HepG2 (cell line): ENCODE measurements at regions not wholly inside any gene's neighbourhood (a gene's known extent, or its start where the extent isn't known, plus 50 kb on each side); places are given as distances from the start of the nearest gene placed in this dataset.

Experiments
- ATAC-seq: fragments of 200-7000 bp; cut with Tn5 transposase; 3 replicates; pipeline ENCODE4 v1.9.1; 2020; ENCODE audit warnings: mild to moderate bottlenecking, moderate library complexity
- BruUV-seq: library from RNA; stranded (reverse); fragments of 400-500 nt; replicated peaks from 2 replicates; lab custom pipeline; 2021; lab: Mats Ljungman, UMichigan
- CTCF ChIA-PET: fragments of 300-600 bp; formaldehyde crosslinking; extraction: SDS; loops from one replicate; lab custom pipeline; 2021; ENCODE audit warnings: low total read pairs, inconsistent platforms, low intra/inter-chr PET ratio; lab: Yijun Ruan, JAX
- POLR2A ChIA-PET: fragments of 350-600 bp; sonication (Branson Sonifier 250); formaldehyde crosslinking; loops from one replicate; lab custom pipeline; 2020; ENCODE audit warnings: antibody characterized with exemption, inconsistent platforms; lab: Yijun Ruan, JAX
- DNase-seq: peaks from one replicate; pipeline ENCODE4 v3.0.0-alpha.2; 2015; ENCODE audit warnings: low spot score
- FAIRE-seq: peaks from 3 replicates; lab custom pipeline; 2011; peaks lifted over from hg19 to GRCh38; lab: Jason Lieb, UNC
- H2AFZ ChIP-seq: one replicate; pipeline ENCODE4 v1.6.1; 2011; ENCODE audit warnings: low read length, inconsistent platforms
- H3K27ac ChIP-seq: fragments of 300-600 bp; 3 replicates; pipeline ENCODE4 v1.8.0; 2011; ENCODE audit warnings: mixed run types, mild to moderate bottlenecking, mixed read lengths, low read length, inconsistent platforms; ENCODE audit not compliant: insufficient read depth; ENCODE audit errors: extremely low read length
- H3K27me3 ChIP-seq, 2 experiments: fragments of 200-600 bp in 1 of 2; 2 replicates in 1 of 2; 3 replicates in 1 of 2; pipeline versions ENCODE4 v1.6.0 to v1.8.0; 2011; ENCODE audit warnings: low read length in 2 of 2, mild to moderate bottlenecking in 2 of 2, moderate library complexity in 2 of 2, inconsistent platforms in 1 of 2; ENCODE audit not compliant: insufficient read depth in 2 of 2, control insufficient read depth in 1 of 2
- H3K36me3 ChIP-seq, 2 experiments: fragments of 200-600 bp in 1 of 2; replicated peaks in 1 of 2; 2 replicates in 1 of 2; 3 replicates in 1 of 2; pipeline versions ENCODE4 v1.5.1 to v1.8.0; 2011; ENCODE audit warnings: low read length in 2 of 2, inconsistent platforms in 1 of 2; ENCODE audit not compliant: insufficient read depth in 2 of 2, control insufficient read depth in 1 of 2
- H3K4me1 ChIP-seq: 2 replicates; pipeline ENCODE4 v1.5.1; 2012; ENCODE audit warnings: low read length, inconsistent platforms; ENCODE audit not compliant: insufficient read depth
- H3K4me2 ChIP-seq: 2 replicates; pipeline ENCODE4 v1.6.0; 2011; ENCODE audit warnings: low read depth, low read length, inconsistent platforms
- H3K4me3 ChIP-seq, 3 experiments: fragments of 200-600 bp in 1 of 3; sonication (generic), shearing (Covaris generic) in 1 of 3; replicated peaks in 1 of 3; 2 replicates each; pipeline ENCODE4 v1.5.1; 2011 to 2016; ENCODE audit warnings: low read length in 3 of 3, inconsistent platforms in 2 of 3, low read depth in 2 of 3, mild to moderate bottlenecking in 2 of 3, control low read depth in 1 of 3, mixed read lengths in 1 of 3; ENCODE audit not compliant: insufficient read depth in 1 of 3
- H3K79me2 ChIP-seq: one replicate; pipeline ENCODE4 v1.6.1; 2011; ENCODE audit warnings: low read length, inconsistent platforms; ENCODE audit not compliant: insufficient read depth
- H3K9ac ChIP-seq: 2 replicates; pipeline ENCODE4 v1.6.0; 2011; ENCODE audit warnings: mild to moderate bottlenecking, low read depth, low read length, inconsistent platforms; ENCODE audit not compliant: insufficient read depth
- H3K9me3 ChIP-seq: 2 replicates; pipeline ENCODE4 v1.5.1; 2012; ENCODE audit warnings: mild to moderate bottlenecking, low read length
- H4K20me1 ChIP-seq: 2 replicates; pipeline ENCODE4 v1.6.0; 2011; ENCODE audit warnings: inconsistent platforms, mild to moderate bottlenecking, low read length, moderate library complexity; ENCODE audit not compliant: insufficient read depth
- CENPX ChIP-seq: sonication (generic); formaldehyde crosslinking; IDR thresholded peaks from 2 replicates; pipeline ENCODE4 v1.9.0; 2021; ENCODE audit warnings: mild to moderate bottlenecking, missing genetic modification reagents, moderate library complexity
- ETV5 ChIP-seq: IDR thresholded peaks from 2 replicates; pipeline ENCODE4 v1.6.1; 2018; ENCODE audit warnings: missing biosample characterization, missing genetic modification reagents, inconsistent platforms, borderline replicate concordance
- FOSL1 ChIP-seq: sonication (generic); formaldehyde crosslinking; IDR thresholded peaks from 2 replicates; pipeline ENCODE4 v1.9.0; 2021; ENCODE audit warnings: missing genetic modification reagents, borderline replicate concordance
- GTF2F1 ChIP-seq: fragments of 150-350 bp; IDR thresholded peaks from 2 replicates; pipeline ENCODE4 v1.6.1; 2014; ENCODE audit warnings: low read length
- HDAC1 ChIP-seq: sonication (generic); formaldehyde crosslinking; IDR thresholded peaks from 2 replicates; pipeline ENCODE4 v1.5.1; 2020; ENCODE audit warnings: mild to moderate bottlenecking, missing genetic modification reagents
- HHEX ChIP-seq: IDR thresholded peaks from 2 replicates; pipeline ENCODE4 v1.6.1; 2016; ENCODE audit warnings: control low read depth
- HNRNPL ChIP-seq: fragments of 200-400 bp; formaldehyde crosslinking; IDR thresholded peaks from 2 replicates; pipeline ENCODE4 v1.6.1; 2017; ENCODE audit warnings: mild to moderate bottlenecking, low read depth, low read length
- MED13 ChIP-seq: sonication (generic); formaldehyde crosslinking; IDR thresholded peaks from 2 replicates; pipeline ENCODE4 v1.5.0; 2020; ENCODE audit warnings: missing genetic modification reagents
- NCOA2 ChIP-seq: sonication (generic); formaldehyde crosslinking; IDR thresholded peaks from 2 replicates; pipeline ENCODE4 v1.8.0; 2022; ENCODE audit warnings: inconsistent platforms
- SATB2 ChIP-seq: sonication (generic); formaldehyde crosslinking; IDR thresholded peaks from 2 replicates; pipeline ENCODE4 v1.5.0; 2020; ENCODE audit warnings: missing genetic modification reagents
- TBX2 ChIP-seq: sonication (generic); formaldehyde crosslinking; IDR thresholded peaks from 2 replicates; pipeline ENCODE4 v1.5.0; 2020; ENCODE audit warnings: missing genetic modification reagents, mild to moderate bottlenecking, borderline replicate concordance
- ZFP82 ChIP-seq: sonication (generic); formaldehyde crosslinking; IDR thresholded peaks from 2 replicates; pipeline ENCODE4 v1.5.1; 2020; ENCODE audit warnings: mild to moderate bottlenecking, missing genetic modification reagents, borderline replicate concordance
- ZNF251 ChIP-seq: sonication (generic); formaldehyde crosslinking; IDR thresholded peaks from 2 replicates; pipeline ENCODE4 v1.9.0; 2021; ENCODE audit warnings: mild to moderate bottlenecking, missing genetic modification reagents
- ZNF460 ChIP-seq: sonication (generic); formaldehyde crosslinking; IDR thresholded peaks from 2 replicates; pipeline ENCODE4 v1.5.1; 2020; ENCODE audit warnings: missing genetic modification reagents, mild to moderate bottlenecking, borderline replicate concordance
- ZNF468 ChIP-seq: sonication (generic); formaldehyde crosslinking; IDR thresholded peaks from 2 replicates; pipeline ENCODE4 v1.8.0; 2022; ENCODE audit warnings: mild to moderate bottlenecking, moderate library complexity, missing genetic modification reagents
- ZNF839 ChIP-seq: sonication (generic); formaldehyde crosslinking; IDR thresholded peaks from 2 replicates; pipeline ENCODE4 v1.4.0; 2020; ENCODE audit warnings: missing genetic modification reagents, mild to moderate bottlenecking, borderline replicate concordance
- ZNF879 ChIP-seq: sonication (generic); formaldehyde crosslinking; IDR thresholded peaks from 2 replicates; pipeline ENCODE4 v1.8.1; 2023; ENCODE audit warnings: missing genetic modification reagents
- WGBS: methylation state at CpG from one replicate; pipeline ENCODE4 v1.1.6; 2017; ENCODE audit warnings: low lambda C conversion rate; 5-methylcytosine and 5-hydroxymethylcytosine counted together
- in situ Hi-C: cut with HindIII; loops from 2 replicates; pipeline ENCODE4 v1.10.0; 2017; ENCODE audit warnings: low pct_unique_long_range_greater_than_20kb; ENCODE audit not compliant: extremely low pct_ligation_motif_present
- intact Hi-C: fragments of 100-400 bp; cut with micrococcal nuclease; formaldehyde crosslinking; loops from one replicate; pipeline ENCODE4 v1.10.0; 2022; ENCODE audit not compliant: unreplicated experiment
- TF ChIP-seq, protein P1 (sequence below): fragments of 450-650 bp; IDR thresholded peaks from 2 replicates; pipeline ENCODE4 v1.6.1; 2017
- TF ChIP-seq, protein P2 (sequence below): sonication (generic); formaldehyde crosslinking; IDR thresholded peaks from 2 replicates; pipeline ENCODE4 v1.4.0; 2020; ENCODE audit warnings: mild to moderate bottlenecking, missing genetic modification reagents

DNA sequence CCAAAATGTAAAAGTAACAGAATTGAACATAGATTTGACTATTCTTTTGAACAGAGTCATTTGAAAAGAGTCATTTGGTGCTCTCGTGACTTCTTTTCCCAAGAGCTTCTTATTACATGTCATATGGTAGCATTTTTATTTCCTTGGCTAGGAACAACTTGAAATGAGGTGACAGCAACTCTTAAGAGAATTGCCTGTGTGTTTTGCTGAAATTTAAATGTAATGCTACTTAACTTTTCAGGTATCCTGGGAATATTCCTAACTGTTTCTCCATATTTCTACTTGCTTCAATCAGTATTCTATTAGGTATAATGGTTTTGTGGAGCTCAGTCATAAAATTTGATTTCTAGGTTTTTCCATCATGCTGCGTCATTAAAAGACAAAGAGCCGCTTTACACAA is 700.7 kb downstream of the LUZP2 start:
- in situ Hi-C loops = no loop called here

DNA sequence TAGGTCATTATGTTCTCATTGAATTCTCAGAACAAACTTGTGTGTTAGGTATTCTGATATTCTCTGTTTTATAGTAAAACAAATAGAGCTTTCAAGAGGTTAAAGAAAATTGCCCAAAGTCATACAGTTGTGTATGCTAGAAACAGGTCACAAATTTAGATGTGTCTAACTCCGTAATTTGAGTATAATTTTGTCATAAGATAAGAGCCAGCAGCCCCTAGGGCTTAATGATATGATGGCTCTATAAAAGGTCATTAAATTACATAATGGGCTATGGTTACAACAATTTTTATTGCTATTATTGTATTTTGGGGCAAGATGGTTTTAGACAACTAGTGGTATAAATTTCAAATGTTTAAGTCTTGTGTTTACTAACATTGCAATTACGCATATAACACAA is 701.9 kb downstream of the LUZP2 start:
- Histone ChIP-seq H3K4me1 (no peaks in the 10 kb centered on the region), H3K9ac (no peak overlapping the region), H3K79me2 (no peaks in the 10 kb centered on the region), H4K20me1 (no peaks in the 10 kb centered on the region), H3K4me2 (no peak overlapping the region), H3K27ac (no peak overlapping the region), H3K9me3 (peaks cover 13% of the 10 kb centered on the region; the same call in 1 of the 2 replicates), H3K36me3 (no peaks in the 10 kb centered on the region), H3K27me3 (no peaks in the 10 kb centered on the region), H3K4me3 (no peak overlapping the region), H2AFZ (no peak overlapping the region)
- CTCF ChIA-PET = no interaction called here
- POLR2A ChIA-PET = no interaction called here
- no peak for DNase-seq
- in situ Hi-C loops (no loop called here), intact Hi-C loops (no loop called here)
- no peak for ATAC-seq
- BruUV-seq = no TSS peak
- FAIRE-seq = no peak
- 12% methylated on average over 2 of the region's 2 CpGs for WGBS
- no peak for TF ChIP-seq MED13
- no peak for TF ChIP-seq ZNF879 (CRISPR knock-in tag)
- TF ChIP-seq ZNF839 = no peak
- TF ChIP-seq, protein P1, sequence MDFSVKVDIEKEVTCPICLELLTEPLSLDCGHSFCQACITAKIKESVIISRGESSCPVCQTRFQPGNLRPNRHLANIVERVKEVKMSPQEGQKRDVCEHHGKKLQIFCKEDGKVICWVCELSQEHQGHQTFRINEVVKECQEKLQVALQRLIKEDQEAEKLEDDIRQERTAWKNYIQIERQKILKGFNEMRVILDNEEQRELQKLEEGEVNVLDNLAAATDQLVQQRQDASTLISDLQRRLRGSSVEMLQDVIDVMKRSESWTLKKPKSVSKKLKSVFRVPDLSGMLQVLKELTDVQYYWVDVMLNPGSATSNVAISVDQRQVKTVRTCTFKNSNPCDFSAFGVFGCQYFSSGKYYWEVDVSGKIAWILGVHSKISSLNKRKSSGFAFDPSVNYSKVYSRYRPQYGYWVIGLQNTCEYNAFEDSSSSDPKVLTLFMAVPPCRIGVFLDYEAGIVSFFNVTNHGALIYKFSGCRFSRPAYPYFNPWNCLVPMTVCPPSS = no peak
- TF ChIP-seq ZNF468 = no peak
- TF ChIP-seq HNRNPL = no peak
- TF ChIP-seq HDAC1 (CRISPR knock-in tag) = no peak
- no peak for TF ChIP-seq ZFP82
- no peak for TF ChIP-seq HHEX
- TF ChIP-seq NCOA2 (CRISPR knock-in tag) = no peak
- TF ChIP-seq SATB2 = no peak
- no peak for TF ChIP-seq ZNF460 (CRISPR knock-in tag)
- no peak for TF ChIP-seq CENPX
- TF ChIP-seq ZNF251 (CRISPR knock-in tag) = no peak
- TF ChIP-seq ETV5 = no peak
- TF ChIP-seq GTF2F1 = no peak

More for the DNA sequence above, 700.7 kb downstream of the LUZP2 start:
- Histone ChIP-seq H3K4me3 (no peak overlapping the region), H3K9ac (no peak overlapping the region), H3K79me2 (no peaks in the 10 kb centered on the region), H2AFZ (no peak overlapping the region), H4K20me1 (no peaks in the 10 kb centered on the region), H3K4me1 (no peaks in the 10 kb centered on the region), H3K27ac (no peak overlapping the region), H3K36me3 (no peaks in the 10 kb centered on the region), H3K27me3 (no peaks in the 10 kb centered on the region), H3K9me3 (peaks cover 6% of the 10 kb centered on the region; the same call in 1 of the 2 replicates)
- BruUV-seq = no TSS peak
- no peak for ATAC-seq
- ChIA-PET CTCF (no interaction called here), POLR2A (no interaction called here)
- intact Hi-C loops = no loop called here
- no peak for DNase-seq
- WGBS = 1% methylated on average over 3 of the region's 3 CpGs
- TF ChIP-seq, protein P2, sequence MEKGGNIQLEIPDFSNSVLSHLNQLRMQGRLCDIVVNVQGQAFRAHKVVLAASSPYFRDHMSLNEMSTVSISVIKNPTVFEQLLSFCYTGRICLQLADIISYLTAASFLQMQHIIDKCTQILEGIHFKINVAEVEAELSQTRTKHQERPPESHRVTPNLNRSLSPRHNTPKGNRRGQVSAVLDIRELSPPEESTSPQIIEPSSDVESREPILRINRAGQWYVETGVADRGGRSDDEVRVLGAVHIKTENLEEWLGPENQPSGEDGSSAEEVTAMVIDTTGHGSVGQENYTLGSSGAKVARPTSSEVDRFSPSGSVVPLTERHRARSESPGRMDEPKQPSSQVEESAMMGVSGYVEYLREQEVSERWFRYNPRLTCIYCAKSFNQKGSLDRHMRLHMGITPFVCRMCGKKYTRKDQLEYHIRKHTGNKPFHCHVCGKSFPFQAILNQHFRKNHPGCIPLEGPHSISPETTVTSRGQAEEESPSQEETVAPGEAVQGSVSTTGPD (CRISPR knock-in tag) = no peak
- TF ChIP-seq TBX2 (CRISPR knock-in tag) = no peak
- TF ChIP-seq FOSL1 (CRISPR knock-in tag) = no peak
- TF ChIP-seq, all 625 proteins: peak for 0
- no peak overlapping the region for H3K4me2 ChIP-seq
- FAIRE-seq = no peak
